22Rv1 (cell line): ENCODE measurements at regions not wholly inside any gene's neighbourhood (a gene's known extent, or its start where the extent isn't known, plus 50 kb on each side); places are given as distances from the start of the nearest gene placed in this dataset.

Source experiments
- ZFX ChIP-seq: fragments of 450-650 bp; IDR thresholded peaks from 2 replicates; pipeline ENCODE4 v1.6.1; 2017; ENCODE audit warnings: antibody characterized with exemption, borderline replicate concordance
- TF ChIP-seq, protein P1 (sequence below): fragments of 450-650 bp; IDR thresholded peaks from 2 replicates; pipeline ENCODE4 v1.5.1; 2017; ENCODE audit warnings: mild to moderate bottlenecking

DNA sequence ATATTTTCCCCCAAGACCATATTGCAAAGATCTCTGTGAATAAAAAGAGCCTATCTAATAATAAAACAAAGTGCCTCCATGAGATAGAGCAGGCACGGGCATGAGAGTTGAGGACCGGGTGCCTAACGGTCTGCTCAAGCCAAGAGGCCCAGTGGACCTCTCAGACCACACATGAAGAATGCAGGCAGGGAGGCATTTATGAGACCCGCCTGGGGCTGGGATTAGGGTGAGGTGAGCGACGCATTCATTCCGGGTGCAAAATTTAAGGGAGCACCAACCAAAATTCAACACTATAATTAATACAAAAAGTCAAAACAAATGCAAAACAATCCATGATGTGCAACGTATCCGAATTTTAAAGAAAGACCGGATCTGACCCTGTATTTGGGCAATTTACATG is 108.5 kb downstream of the MAF start:
- TF ChIP-seq, protein P1, sequence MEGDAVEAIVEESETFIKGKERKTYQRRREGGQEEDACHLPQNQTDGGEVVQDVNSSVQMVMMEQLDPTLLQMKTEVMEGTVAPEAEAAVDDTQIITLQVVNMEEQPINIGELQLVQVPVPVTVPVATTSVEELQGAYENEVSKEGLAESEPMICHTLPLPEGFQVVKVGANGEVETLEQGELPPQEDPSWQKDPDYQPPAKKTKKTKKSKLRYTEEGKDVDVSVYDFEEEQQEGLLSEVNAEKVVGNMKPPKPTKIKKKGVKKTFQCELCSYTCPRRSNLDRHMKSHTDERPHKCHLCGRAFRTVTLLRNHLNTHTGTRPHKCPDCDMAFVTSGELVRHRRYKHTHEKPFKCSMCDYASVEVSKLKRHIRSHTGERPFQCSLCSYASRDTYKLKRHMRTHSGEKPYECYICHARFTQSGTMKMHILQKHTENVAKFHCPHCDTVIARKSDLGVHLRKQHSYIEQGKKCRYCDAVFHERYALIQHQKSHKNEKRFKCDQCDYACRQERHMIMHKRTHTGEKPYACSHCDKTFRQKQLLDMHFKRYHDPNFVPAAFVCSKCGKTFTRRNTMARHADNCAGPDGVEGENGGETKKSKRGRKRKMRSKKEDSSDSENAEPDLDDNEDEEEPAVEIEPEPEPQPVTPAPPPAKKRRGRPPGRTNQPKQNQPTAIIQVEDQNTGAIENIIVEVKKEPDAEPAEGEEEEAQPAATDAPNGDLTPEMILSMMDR: no peak
- no peak for TF ChIP-seq ZFX
